ENCODE measurements at regions not wholly inside any gene's neighbourhood (a gene's known extent, or its start where the extent isn't known, plus 50 kb on each side); places are given as distances from the start of the nearest gene placed in this dataset.

DNA sequence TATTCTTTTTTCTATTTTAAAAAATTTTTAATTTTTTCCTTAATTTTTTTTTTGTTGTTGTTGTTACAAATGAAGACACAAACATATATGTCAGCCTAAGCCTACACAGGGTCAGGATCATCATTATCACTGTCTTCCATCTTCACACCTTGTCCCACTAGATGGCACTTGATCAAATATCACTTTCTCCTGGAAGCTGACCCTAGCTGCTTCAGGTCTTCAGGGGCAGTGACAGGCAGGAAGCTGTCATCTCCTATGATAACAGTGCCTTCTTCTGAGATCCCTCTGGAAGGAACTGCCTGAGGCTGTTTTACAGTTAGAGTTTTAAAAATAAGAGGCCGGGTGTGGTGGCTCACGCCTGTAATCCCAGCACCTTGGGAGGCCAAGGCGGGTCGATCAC, 70.2 kb upstream of the EEF1E1 start:
- TF ChIP-seq CTCF (conservative IDR thresholded peaks at IDR 0.05; ENCODE audit: low read depth in 2 of 2) (peak in 1 of 2 experiments; percentile 52; a peak in 2 of 4 replicates), POLR2AphosphoS5 (IDR thresholded peaks at IDR 0.05; ENCODE audit: low read depth) (no peak), JUNB (IDR thresholded peaks at IDR 0.05; ENCODE audit: unreplicated experiment) (no peak), EZH2 (IDR thresholded peaks at IDR 0.05; ENCODE audit: low read depth, unreplicated experiment) (no peak)

All from GM23338 (cell line).